ENCODE measurements at regions not wholly inside any gene's neighbourhood (a gene's known extent, or its start where the extent isn't known, plus 50 kb on each side); places are given as distances from the start of the nearest gene placed in this dataset.

GRCh38 chr7:130918129-130919052 is 184.4 kb upstream of the KLF14 start:
- Histone ChIP-seq H3K9me3 (ENCODE audit: low read depth, low read length, poor library complexity, severe bottlenecking) (no peaks in the 10 kb centered on the region), H3K4me3 (ENCODE audit: low read depth, low read length, poor library complexity, severe bottlenecking) (peak overlapping the region; percentile 16), H3K36me3 (ENCODE audit: insufficient read depth, low read length, poor library complexity, severe bottlenecking) (peaks cover 20% of the 10 kb centered on the region), H3K4me1 (ENCODE audit: insufficient read depth, low read length, poor library complexity, severe bottlenecking) (peaks cover 93% of the 10 kb centered on the region), H3K27me3 (replicated peaks; ENCODE audit: insufficient read depth, low read depth, low read length, poor library complexity) (no peaks in the 10 kb centered on the region), H3K27ac (ENCODE audit: low read depth, low read length, poor library complexity, severe bottlenecking) (peak overlapping the region; percentile 94)
- peak; percentile 15 for DNase-seq (ENCODE audit: low spot score)
- BruUV-seq (replicated peaks): TSS peak; percentile 19
- TF ChIP-seq, protein P1, sequence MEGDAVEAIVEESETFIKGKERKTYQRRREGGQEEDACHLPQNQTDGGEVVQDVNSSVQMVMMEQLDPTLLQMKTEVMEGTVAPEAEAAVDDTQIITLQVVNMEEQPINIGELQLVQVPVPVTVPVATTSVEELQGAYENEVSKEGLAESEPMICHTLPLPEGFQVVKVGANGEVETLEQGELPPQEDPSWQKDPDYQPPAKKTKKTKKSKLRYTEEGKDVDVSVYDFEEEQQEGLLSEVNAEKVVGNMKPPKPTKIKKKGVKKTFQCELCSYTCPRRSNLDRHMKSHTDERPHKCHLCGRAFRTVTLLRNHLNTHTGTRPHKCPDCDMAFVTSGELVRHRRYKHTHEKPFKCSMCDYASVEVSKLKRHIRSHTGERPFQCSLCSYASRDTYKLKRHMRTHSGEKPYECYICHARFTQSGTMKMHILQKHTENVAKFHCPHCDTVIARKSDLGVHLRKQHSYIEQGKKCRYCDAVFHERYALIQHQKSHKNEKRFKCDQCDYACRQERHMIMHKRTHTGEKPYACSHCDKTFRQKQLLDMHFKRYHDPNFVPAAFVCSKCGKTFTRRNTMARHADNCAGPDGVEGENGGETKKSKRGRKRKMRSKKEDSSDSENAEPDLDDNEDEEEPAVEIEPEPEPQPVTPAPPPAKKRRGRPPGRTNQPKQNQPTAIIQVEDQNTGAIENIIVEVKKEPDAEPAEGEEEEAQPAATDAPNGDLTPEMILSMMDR (conservative IDR thresholded peaks at IDR 0.05; ENCODE audit: low read depth, low read length): no peak
- no peak for TF ChIP-seq EZH2 (IDR thresholded peaks at IDR 0.05; ENCODE audit: borderline replicate concordance, low read depth, low read length, poor library complexity, severe bottlenecking)
- intact Hi-C loops (cut with micrococcal nuclease; ENCODE audit: unreplicated experiment): no loop called here
- ChIA-PET CTCF (interaction anchor here (1.0 kb wide), 1 partner anchor 21 kb away, joined by 6 read pairs; no protein-coding TSS in a partner anchor), POLR2A (ENCODE audit: low non-redundant PET) (no interaction called here)

GRCh38 chr7:130919316-130920103 is 185.5 kb upstream of the KLF14 start:
- H3K27ac ChIP-seq (ENCODE audit: low read depth, low read length, poor library complexity, severe bottlenecking): peak overlapping the region; percentile 94
- H3K9me3 ChIP-seq (ENCODE audit: low read depth, low read length, poor library complexity, severe bottlenecking): no peaks in the 10 kb centered on the region
- peaks cover 22% of the 10 kb centered on the region for H3K36me3 ChIP-seq (ENCODE audit: insufficient read depth, low read length, poor library complexity, severe bottlenecking)
- no peaks in the 10 kb centered on the region for H3K27me3 ChIP-seq (replicated peaks; ENCODE audit: insufficient read depth, low read depth, low read length, poor library complexity)
- no peak for DNase-seq (ENCODE audit: low spot score)
- H3K4me1 ChIP-seq (ENCODE audit: insufficient read depth, low read length, poor library complexity, severe bottlenecking): peaks cover 97% of the 10 kb centered on the region
- intact Hi-C loops (cut with micrococcal nuclease; ENCODE audit: unreplicated experiment): no loop called here
- CTCF ChIA-PET: no interaction called here
- BruUV-seq (replicated peaks): no TSS peak
- peak overlapping the region; percentile 18 for H3K4me3 ChIP-seq (ENCODE audit: low read depth, low read length, poor library complexity, severe bottlenecking)
- TF ChIP-seq, protein P1 (conservative IDR thresholded peaks at IDR 0.05; ENCODE audit: low read depth, low read length): no peak
- no peak for TF ChIP-seq EZH2 (IDR thresholded peaks at IDR 0.05; ENCODE audit: borderline replicate concordance, low read depth, low read length, poor library complexity, severe bottlenecking)
- POLR2A ChIA-PET (ENCODE audit: low non-redundant PET): no interaction called here

GRCh38 chr7:130920122-130920521 is 186.1 kb upstream of the KLF14 start:
- ChIA-PET POLR2A (ENCODE audit: low non-redundant PET) (no interaction called here), CTCF (no interaction called here)
- peaks cover 93% of the 10 kb centered on the region for H3K4me1 ChIP-seq (ENCODE audit: insufficient read depth, low read length, poor library complexity, severe bottlenecking)
- intact Hi-C loops (cut with micrococcal nuclease; ENCODE audit: unreplicated experiment): no loop called here
- peak overlapping the region; percentile 94 for H3K27ac ChIP-seq (ENCODE audit: low read depth, low read length, poor library complexity, severe bottlenecking)
- peak overlapping the region; percentile 18 for H3K4me3 ChIP-seq (ENCODE audit: low read depth, low read length, poor library complexity, severe bottlenecking)
- no peaks in the 10 kb centered on the region for H3K9me3 ChIP-seq (ENCODE audit: low read depth, low read length, poor library complexity, severe bottlenecking)
- no TSS peak for BruUV-seq (replicated peaks)
- H3K27me3 ChIP-seq (replicated peaks; ENCODE audit: insufficient read depth, low read depth, low read length, poor library complexity): no peaks in the 10 kb centered on the region
- DNase-seq (ENCODE audit: low spot score): no peak
- TF ChIP-seq EZH2 (IDR thresholded peaks at IDR 0.05; ENCODE audit: borderline replicate concordance, low read depth, low read length, poor library complexity, severe bottlenecking): no peak
- TF ChIP-seq, protein P1 (conservative IDR thresholded peaks at IDR 0.05; ENCODE audit: low read depth, low read length): no peak
- peaks cover 22% of the 10 kb centered on the region for H3K36me3 ChIP-seq (ENCODE audit: insufficient read depth, low read length, poor library complexity, severe bottlenecking)

Data from A673 (cell line).